ENCODE measurements at regions not wholly inside any gene's neighbourhood (a gene's known extent, or its start where the extent isn't known, plus 50 kb on each side); places are given as distances from the start of the nearest gene placed in this dataset.

- TF ChIP-seq POLR2AphosphoS5 (IDR thresholded peaks at IDR 0.05), result no peak
- no peak for TF ChIP-seq EP300 (conservative IDR thresholded peaks at IDR 0.05; ENCODE audit: poor library complexity, severe bottlenecking)
- no peak for TF ChIP-seq RAD21 (conservative IDR thresholded peaks at IDR 0.05)
- no peak for TF ChIP-seq MXI1 (conservative IDR thresholded peaks at IDR 0.05; ENCODE audit: poor library complexity, severe bottlenecking)
- TF ChIP-seq SMC3 (conservative IDR thresholded peaks at IDR 0.05; ENCODE audit: poor library complexity), result no peak
- TF ChIP-seq TAF1 (IDR thresholded peaks at IDR 0.05; ENCODE audit: low read depth), result no peak
- no peak for TF ChIP-seq REST (IDR thresholded peaks at IDR 0.05; ENCODE audit: borderline replicate concordance)
- TF ChIP-seq EZH2 (IDR thresholded peaks at IDR 0.05; ENCODE audit: borderline replicate concordance, insufficient read depth, low read length, poor library complexity, severe bottlenecking), result no peak
- TF ChIP-seq CTCF (IDR thresholded peaks at IDR 0.05; ENCODE audit: poor library complexity, severe bottlenecking), result no peak
- no peaks in the 10 kb centered on the region for H3K36me3 ChIP-seq (ENCODE audit: insufficient read depth, low read length)
- H3F3A ChIP-seq (ENCODE audit: insufficient read depth, low read length, poor library complexity, severe bottlenecking), result no peaks in the 10 kb centered on the region
- no peak overlapping the region for H3K4me3 ChIP-seq (ENCODE audit: low read length)
- H3K9me3 ChIP-seq (ENCODE audit: low read length), result no peaks in the 10 kb centered on the region
- H3K9me2 ChIP-seq (ENCODE audit: insufficient read depth, low read length), result no peaks in the 10 kb centered on the region
- no peaks in the 10 kb centered on the region for H4K20me1 ChIP-seq (ENCODE audit: insufficient read depth)
- no peaks in the 10 kb centered on the region for H3K79me2 ChIP-seq (replicated peaks; ENCODE audit: insufficient read depth, low read length)
- H3K27ac ChIP-seq (ENCODE audit: low read length), result no peak overlapping the region
- no peak overlapping the region for H2AFZ ChIP-seq (ENCODE audit: low read depth, low read length)
- H3K27me3 ChIP-seq (ENCODE audit: insufficient read depth, low read depth, low read length), result no peaks in the 10 kb centered on the region
- H3K4me2 ChIP-seq (ENCODE audit: low read length), result no peak overlapping the region
- H3K9ac ChIP-seq (ENCODE audit: low read length), result no peak overlapping the region
Measured at GRCh38 chr2:16273111-16273510, 332.8 kb downstream of the MYCN start.

GRCh38 chr2:16272038-16272788, 331.9 kb downstream of the MYCN start:
- Histone ChIP-seq H4K20me1 (ENCODE audit: insufficient read depth) (no peaks in the 10 kb centered on the region), H3F3A (ENCODE audit: insufficient read depth, low read length, poor library complexity, severe bottlenecking) (no peaks in the 10 kb centered on the region), H3K9me3 (ENCODE audit: low read length) (no peaks in the 10 kb centered on the region), H3K9ac (ENCODE audit: low read length) (no peak overlapping the region), H3K4me3 (ENCODE audit: low read length) (no peak overlapping the region), H3K79me2 (replicated peaks; ENCODE audit: insufficient read depth, low read length) (no peaks in the 10 kb centered on the region), H3K27ac (ENCODE audit: low read length) (no peak overlapping the region), H3K9me2 (ENCODE audit: insufficient read depth, low read length) (no peaks in the 10 kb centered on the region), H3K36me3 (ENCODE audit: insufficient read depth, low read length) (no peaks in the 10 kb centered on the region), H2AFZ (ENCODE audit: low read depth, low read length) (no peak overlapping the region), H3K4me2 (ENCODE audit: low read length) (no peak overlapping the region), H3K27me3 (ENCODE audit: insufficient read depth, low read depth, low read length) (no peaks in the 10 kb centered on the region)
- TF ChIP-seq CTCF (IDR thresholded peaks at IDR 0.05; ENCODE audit: poor library complexity, severe bottlenecking) (no peak), RAD21 (conservative IDR thresholded peaks at IDR 0.05) (no peak), EP300 (conservative IDR thresholded peaks at IDR 0.05; ENCODE audit: poor library complexity, severe bottlenecking) (no peak), SMC3 (conservative IDR thresholded peaks at IDR 0.05; ENCODE audit: poor library complexity) (no peak), POLR2AphosphoS5 (IDR thresholded peaks at IDR 0.05) (no peak)
